ENCODE measurements at regions not wholly inside any gene's neighbourhood (a gene's known extent, or its start where the extent isn't known, plus 50 kb on each side); places are given as distances from the start of the nearest gene placed in this dataset.
"Not testable (repeated sequence)": the region's sequence is repeated elsewhere in the genome, so short reads cannot be mapped to it uniquely, and the experiment has no call there.

GRCh38 chr3:167030082-167030725, 349.9 kb downstream of the ZBBX start:
- in situ Hi-C loops (cut with HindIII; ENCODE audit: low sequenced_read_pairs) = no loop called here
- H3K4me3 ChIP-seq (ENCODE audit: low read depth, low read length) = no peak overlapping the region
- no peak for DNase-seq (ENCODE audit: low read depth, low spot score)
- no peak for TF ChIP-seq CTCF (IDR thresholded peaks at IDR 0.05; ENCODE audit: low read depth, low read length)

GRCh38 chr3:167019503-167019902, 360.6 kb downstream of the ZBBX start:
- in situ Hi-C loops (cut with HindIII; ENCODE audit: low sequenced_read_pairs); DNase-seq (ENCODE audit: low read depth, low spot score); H3K4me3 ChIP-seq (ENCODE audit: low read depth, low read length): not testable (repeated sequence)

DNA sequence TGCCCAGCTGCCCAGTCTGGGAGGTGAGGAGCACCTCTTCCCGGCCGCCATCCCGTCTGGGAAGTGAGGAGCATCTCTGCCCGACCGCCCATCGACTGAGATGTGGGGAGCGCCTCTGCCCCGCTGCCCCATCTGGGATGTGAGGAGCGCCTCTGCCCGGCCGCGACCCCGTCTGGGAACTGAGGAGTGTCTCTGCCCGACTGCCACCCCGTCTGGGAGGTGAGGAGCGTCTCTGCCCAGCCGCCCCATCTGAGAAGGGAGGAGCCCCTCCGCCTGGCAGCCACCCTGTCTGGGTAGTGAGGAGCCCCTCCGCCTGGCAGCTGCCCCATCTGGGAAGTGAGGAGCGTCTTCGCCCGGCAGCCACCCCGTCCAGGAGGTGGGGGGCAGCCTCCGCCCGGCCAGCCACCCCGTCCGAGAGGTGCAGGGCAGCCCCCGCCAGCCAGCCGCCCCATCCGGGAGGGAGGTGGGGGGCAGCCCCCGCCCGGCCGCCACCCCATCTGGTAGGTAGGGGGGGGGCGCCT, 361.4 kb downstream of the ZBBX start:
- H3K4me3 ChIP-seq (ENCODE audit: low read depth, low read length); DNase-seq (ENCODE audit: low read depth, low spot score); in situ Hi-C loops (cut with HindIII; ENCODE audit: low sequenced_read_pairs): not testable (repeated sequence)

DNA sequence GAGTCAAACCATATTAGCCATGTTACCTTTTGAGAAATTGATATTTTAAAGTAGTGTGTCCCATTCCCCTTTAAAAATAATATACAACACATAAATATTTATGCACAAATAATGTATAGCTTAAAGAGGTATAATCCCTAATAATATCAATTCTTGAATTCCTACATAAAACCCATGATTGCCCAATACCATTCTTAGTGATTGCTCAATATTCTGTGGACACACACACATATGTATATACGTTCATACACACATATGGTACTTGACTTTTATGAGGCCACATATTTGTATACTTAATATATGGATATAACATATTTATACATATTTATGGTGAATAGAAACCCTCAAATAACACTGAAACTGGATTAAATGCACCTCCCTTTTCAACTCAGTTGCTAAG, 367.4 kb downstream of the ZBBX start:
- in situ Hi-C loops (cut with HindIII; ENCODE audit: low sequenced_read_pairs) = no loop called here
- H3K4me3 ChIP-seq (ENCODE audit: low read depth, low read length) = no peak overlapping the region
- no peak for DNase-seq (ENCODE audit: low read depth, low spot score)
- no peak for TF ChIP-seq CTCF (IDR thresholded peaks at IDR 0.05; ENCODE audit: low read depth, low read length)

DNA sequence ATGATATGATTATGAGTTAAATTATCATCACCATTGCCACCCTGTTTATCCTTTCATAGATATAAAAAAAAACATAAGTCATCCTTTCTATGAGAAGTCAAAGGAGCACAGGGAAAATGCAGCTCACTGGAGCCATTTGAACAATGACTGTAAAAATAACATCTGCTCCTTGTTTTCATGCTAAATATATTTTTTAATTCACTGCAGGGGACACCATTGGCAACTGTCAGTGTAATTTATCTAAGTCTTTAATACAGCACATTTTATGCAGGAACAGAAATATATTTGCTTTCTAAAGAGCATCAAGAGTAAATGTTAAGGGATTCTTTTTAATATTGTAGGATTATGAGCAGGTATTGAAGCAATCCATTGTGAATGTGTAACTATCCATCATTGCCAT, 371.3 kb downstream of the ZBBX start:
- no peak for DNase-seq (ENCODE audit: low read depth, low spot score)
- H3K4me3 ChIP-seq (ENCODE audit: low read depth, low read length) = no peak overlapping the region
- no peak for TF ChIP-seq CTCF (IDR thresholded peaks at IDR 0.05; ENCODE audit: low read depth, low read length)
- in situ Hi-C loops (cut with HindIII; ENCODE audit: low sequenced_read_pairs) = no loop called here

GRCh38 chr3:167001374-167001773, 378.7 kb downstream of the ZBBX start:
- in situ Hi-C loops (cut with HindIII; ENCODE audit: low sequenced_read_pairs) = no loop called here
- no peak for DNase-seq (ENCODE audit: low read depth, low spot score)
- TF ChIP-seq CTCF (IDR thresholded peaks at IDR 0.05; ENCODE audit: low read depth, low read length) = no peak
- H3K4me3 ChIP-seq (ENCODE audit: low read depth, low read length) = no peak overlapping the region

DNA sequence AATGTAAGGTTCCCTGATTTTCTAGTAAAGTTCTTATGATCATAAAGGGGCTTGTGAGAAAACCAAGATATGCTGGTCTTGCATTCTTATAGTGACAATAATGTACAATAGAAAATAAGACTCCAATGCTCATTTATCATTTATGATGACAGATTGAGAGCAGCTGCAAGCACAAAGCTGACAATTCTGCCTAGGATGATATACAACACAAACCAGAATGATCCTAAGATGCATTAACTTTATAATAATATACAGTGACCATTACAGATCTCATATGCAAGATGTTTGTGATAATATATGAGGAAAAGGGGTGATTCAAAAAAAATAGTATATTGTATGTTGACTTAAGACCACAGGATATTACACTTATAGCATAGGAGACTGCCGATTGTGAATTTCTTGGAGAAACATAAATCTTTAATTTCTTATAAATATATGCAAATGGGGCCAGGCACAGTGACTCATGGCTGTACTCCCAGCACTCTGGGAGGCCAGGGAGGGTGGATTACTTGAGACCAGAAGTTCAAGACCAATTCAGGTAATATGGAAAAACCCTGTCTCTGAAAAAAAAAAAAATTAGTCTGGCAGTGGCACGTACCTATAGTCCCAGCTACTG, 387.0 kb downstream of the ZBBX start:
- H3K4me3 ChIP-seq (ENCODE audit: low read depth, low read length) = no peak overlapping the region
- TF ChIP-seq CTCF (IDR thresholded peaks at IDR 0.05; ENCODE audit: low read depth, low read length) = no peak
- in situ Hi-C loops (cut with HindIII; ENCODE audit: low sequenced_read_pairs) = no loop called here
- DNase-seq (ENCODE audit: low read depth, low spot score) = no peak

Data from astrocyte of the spinal cord (primary cell).